ENCODE measurements at regions not wholly inside any gene's neighbourhood (a gene's known extent, or its start where the extent isn't known, plus 50 kb on each side); places are given as distances from the start of the nearest gene placed in this dataset.

GRCh38 chr2:67660871-67661270 lies 263.7 kb downstream of the ETAA1 start:
- Histone ChIP-seq H3K4me2 (ENCODE audit: low read depth, low read length, poor library complexity, severe bottlenecking) (no peak overlapping the region), H3K9me3 (ENCODE audit: insufficient read depth, low read depth, low read length) (no peaks in the 10 kb centered on the region), H3K4me1 (ENCODE audit: insufficient read depth, low read length, poor library complexity, severe bottlenecking) (no peaks in the 10 kb centered on the region), H3K27me3 (ENCODE audit: insufficient read depth, low read length, poor library complexity, severe bottlenecking) (no peaks in the 10 kb centered on the region), H3F3A (ENCODE audit: low read depth) (no peaks in the 10 kb centered on the region), H3K36me3 (ENCODE audit: insufficient read depth, low read length) (no peaks in the 10 kb centered on the region), H3K79me2 (ENCODE audit: insufficient read depth, low read length) (no peaks in the 10 kb centered on the region), H2AFZ (ENCODE audit: low read length) (no peak overlapping the region), H3K9me2 (replicated peaks; ENCODE audit: low read depth, low read length) (no peaks in the 10 kb centered on the region), H4K20me1 (ENCODE audit: insufficient read depth, low read length, poor library complexity, severe bottlenecking) (no peaks in the 10 kb centered on the region), H3K9ac (ENCODE audit: low read depth, low read length, poor library complexity, severe bottlenecking) (no peak overlapping the region), H3K4me3 (ENCODE audit: low read length, poor library complexity, severe bottlenecking) (no peak overlapping the region)
- TF ChIP-seq CTCF (conservative IDR thresholded peaks at IDR 0.05; ENCODE audit: low read length) (no peak), EZH2phosphoT487 (IDR thresholded peaks at IDR 0.05; ENCODE audit: borderline replicate concordance) (no peak)

GRCh38 chr2:67662222-67662621 lies 265.1 kb downstream of the ETAA1 start:
- Histone ChIP-seq H3K4me1 (ENCODE audit: insufficient read depth, low read length, poor library complexity, severe bottlenecking) (no peaks in the 10 kb centered on the region), H3K4me3 (ENCODE audit: low read length, poor library complexity, severe bottlenecking) (no peak overlapping the region)
- TF ChIP-seq CTCF (conservative IDR thresholded peaks at IDR 0.05; ENCODE audit: low read length) (no peak), EZH2phosphoT487 (IDR thresholded peaks at IDR 0.05; ENCODE audit: borderline replicate concordance) (no peak)

GRCh38 chr2:67663776-67664175 lies 266.6 kb downstream of the ETAA1 start:
- TF ChIP-seq EZH2phosphoT487 (IDR thresholded peaks at IDR 0.05; ENCODE audit: borderline replicate concordance) (no peak), CTCF (conservative IDR thresholded peaks at IDR 0.05; ENCODE audit: low read length) (no peak)
- H4K20me1 ChIP-seq (ENCODE audit: insufficient read depth, low read length, poor library complexity, severe bottlenecking): no peaks in the 10 kb centered on the region

More at GRCh38 chr2:67662222-67662621, 265.1 kb downstream of the ETAA1 start:
- H2AFZ ChIP-seq (ENCODE audit: low read length): no peak overlapping the region
- H3K36me3 ChIP-seq (ENCODE audit: insufficient read depth, low read length): no peaks in the 10 kb centered on the region
- H3K9ac ChIP-seq (ENCODE audit: low read depth, low read length, poor library complexity, severe bottlenecking): no peak overlapping the region
- H3K27me3 ChIP-seq (ENCODE audit: insufficient read depth, low read length, poor library complexity, severe bottlenecking): no peaks in the 10 kb centered on the region
- no peaks in the 10 kb centered on the region for H3K79me2 ChIP-seq (ENCODE audit: insufficient read depth, low read length)
- no peaks in the 10 kb centered on the region for H3F3A ChIP-seq (ENCODE audit: low read depth)
- H3K9me3 ChIP-seq (ENCODE audit: insufficient read depth, low read depth, low read length): no peaks in the 10 kb centered on the region
- no peaks in the 10 kb centered on the region for H3K9me2 ChIP-seq (replicated peaks; ENCODE audit: low read depth, low read length)
- H4K20me1 ChIP-seq (ENCODE audit: insufficient read depth, low read length, poor library complexity, severe bottlenecking): no peaks in the 10 kb centered on the region
- no peak overlapping the region for H3K4me2 ChIP-seq (ENCODE audit: low read depth, low read length, poor library complexity, severe bottlenecking)

More at GRCh38 chr2:67663776-67664175, 266.6 kb downstream of the ETAA1 start:
- no peaks in the 10 kb centered on the region for H3K9me2 ChIP-seq (replicated peaks; ENCODE audit: low read depth, low read length)
- H3K4me2 ChIP-seq (ENCODE audit: low read depth, low read length, poor library complexity, severe bottlenecking): no peak overlapping the region
- no peaks in the 10 kb centered on the region for H3K79me2 ChIP-seq (ENCODE audit: insufficient read depth, low read length)
- no peaks in the 10 kb centered on the region for H3K4me1 ChIP-seq (ENCODE audit: insufficient read depth, low read length, poor library complexity, severe bottlenecking)
- H3K4me3 ChIP-seq (ENCODE audit: low read length, poor library complexity, severe bottlenecking): no peak overlapping the region
- no peak overlapping the region for H2AFZ ChIP-seq (ENCODE audit: low read length)
- no peaks in the 10 kb centered on the region for H3F3A ChIP-seq (ENCODE audit: low read depth)
- H3K9ac ChIP-seq (ENCODE audit: low read depth, low read length, poor library complexity, severe bottlenecking): no peak overlapping the region
- H3K27me3 ChIP-seq (ENCODE audit: insufficient read depth, low read length, poor library complexity, severe bottlenecking): no peaks in the 10 kb centered on the region
- no peaks in the 10 kb centered on the region for H3K9me3 ChIP-seq (ENCODE audit: insufficient read depth, low read depth, low read length)
- no peaks in the 10 kb centered on the region for H3K36me3 ChIP-seq (ENCODE audit: insufficient read depth, low read length)
